ENCODE measurements at regions not wholly inside any gene's neighbourhood (a gene's known extent, or its start where the extent isn't known, plus 50 kb on each side); places are given as distances from the start of the nearest gene placed in this dataset.

- peak overlapping the region in 1 of 2 donors; percentile 11 for H3K4me3 ChIP-seq (ENCODE audit: low read depth in 1 of 2, low read length in 2 of 2)
- H3K4me1 ChIP-seq (ENCODE audit: insufficient read depth, low read length): peaks cover 12% of the 10 kb centered on the region
- no peak overlapping the region for H3K27ac ChIP-seq (ENCODE audit: low read depth, low read length)
- H3K36me3 ChIP-seq (ENCODE audit: insufficient read depth, low read length): no peaks in the 10 kb centered on the region
- no peaks in the 10 kb centered on the region for H3K27me3 ChIP-seq (ENCODE audit: control insufficient read depth in 1 of 2, insufficient read depth in 2 of 2, low read length in 2 of 2)
- H3K9me3 ChIP-seq (ENCODE audit: low read length): no peaks in the 10 kb centered on the region
- no peak overlapping the region for H3K9ac ChIP-seq (ENCODE audit: low read length)
These were observed 355.4 kb upstream of the SLC24A2 start for GRCh38 chr9:20144197-20144596.

DNA sequence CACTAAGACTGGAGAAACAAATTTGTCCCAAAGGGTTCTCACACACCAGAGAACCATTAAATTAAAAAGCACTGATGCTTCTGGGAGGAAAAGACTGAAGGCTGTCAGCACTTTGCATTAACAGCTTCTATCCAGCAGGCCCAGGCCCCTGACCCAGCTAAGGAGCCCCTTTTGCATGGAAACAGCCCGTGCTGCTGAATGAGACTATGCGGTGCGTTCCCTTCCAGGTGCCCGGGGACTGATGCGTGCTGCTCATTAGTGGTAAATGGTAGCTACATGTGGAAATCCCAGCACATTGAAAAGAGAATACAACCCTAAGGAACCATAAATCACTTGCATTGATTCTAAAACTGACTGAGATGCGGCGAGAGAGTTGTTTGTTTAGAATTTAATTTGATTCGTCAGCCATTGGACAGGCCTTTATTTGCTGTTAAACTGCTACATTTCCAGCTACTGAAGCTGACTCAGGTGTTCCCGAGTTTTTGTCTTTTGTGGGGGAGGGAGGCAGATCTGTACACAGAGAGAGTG lies 351.0 kb upstream of the SLC24A2 start:
- no peak overlapping the region for H3K27ac ChIP-seq (ENCODE audit: low read depth, low read length)
- no peaks in the 10 kb centered on the region for H3K27me3 ChIP-seq (ENCODE audit: control insufficient read depth in 1 of 2, insufficient read depth in 2 of 2, low read length in 2 of 2)
- H3K9me3 ChIP-seq (ENCODE audit: low read length): no peaks in the 10 kb centered on the region
- no peaks in the 10 kb centered on the region for H3K36me3 ChIP-seq (ENCODE audit: insufficient read depth, low read length)
- peaks cover 11% of the 10 kb centered on the region for H3K4me1 ChIP-seq (ENCODE audit: insufficient read depth, low read length)
- no peak overlapping the region for H3K9ac ChIP-seq (ENCODE audit: low read length)
- no peak overlapping the region for H3K4me3 ChIP-seq (ENCODE audit: low read depth in 1 of 2, low read length in 2 of 2)

- peaks cover under 1% of the 10 kb centered on the region for H3K4me1 ChIP-seq (ENCODE audit: insufficient read depth, low read length)
- no peaks in the 10 kb centered on the region for H3K9me3 ChIP-seq (ENCODE audit: low read length)
- H3K4me3 ChIP-seq (ENCODE audit: low read depth in 1 of 2, low read length in 2 of 2): no peak overlapping the region
- H3K9ac ChIP-seq (ENCODE audit: low read length): no peak overlapping the region
- H3K27me3 ChIP-seq (ENCODE audit: control insufficient read depth in 1 of 2, insufficient read depth in 2 of 2, low read length in 2 of 2): no peaks in the 10 kb centered on the region
- no peaks in the 10 kb centered on the region for H3K36me3 ChIP-seq (ENCODE audit: insufficient read depth, low read length)
- no peak overlapping the region for H3K27ac ChIP-seq (ENCODE audit: low read depth, low read length)
These were observed 350.0 kb upstream of the SLC24A2 start for GRCh38 chr9:20138841-20139240.

DNA sequence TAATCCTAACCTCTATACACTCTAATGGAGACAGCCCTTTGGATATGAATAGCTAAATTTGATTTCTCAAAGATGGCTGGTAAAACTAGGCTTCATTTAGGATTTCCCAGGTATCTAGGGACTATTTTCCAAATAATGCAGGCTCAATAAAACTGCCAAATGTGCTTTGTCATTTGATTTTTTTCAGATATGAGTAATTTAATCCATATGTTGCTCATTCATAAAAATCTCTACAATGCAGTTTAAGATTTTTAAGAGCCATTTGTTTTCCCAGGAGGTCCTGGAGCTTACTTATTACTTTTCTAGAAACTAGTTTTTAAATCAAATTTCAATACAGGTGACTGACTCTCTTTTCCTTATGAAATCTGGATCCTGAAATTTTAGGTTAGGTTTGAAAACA lies 349.3 kb upstream of the SLC24A2 start:
- H3K9me3 ChIP-seq (ENCODE audit: low read length): no peaks in the 10 kb centered on the region
- H3K4me3 ChIP-seq (ENCODE audit: low read depth in 1 of 2, low read length in 2 of 2): no peak overlapping the region
- H3K9ac ChIP-seq (ENCODE audit: low read length): no peak overlapping the region
- H3K4me1 ChIP-seq (ENCODE audit: insufficient read depth, low read length): no peaks in the 10 kb centered on the region
- no peak overlapping the region for H3K27ac ChIP-seq (ENCODE audit: low read depth, low read length)
- no peaks in the 10 kb centered on the region for H3K27me3 ChIP-seq (ENCODE audit: control insufficient read depth in 1 of 2, insufficient read depth in 2 of 2, low read length in 2 of 2)
- no peaks in the 10 kb centered on the region for H3K36me3 ChIP-seq (ENCODE audit: insufficient read depth, low read length)

- no peak overlapping the region for H3K4me3 ChIP-seq (ENCODE audit: low read depth in 1 of 2, low read length in 2 of 2)
These were observed 348.6 kb upstream of the SLC24A2 start for GRCh38 chr9:20137425-20137824.

DNA sequence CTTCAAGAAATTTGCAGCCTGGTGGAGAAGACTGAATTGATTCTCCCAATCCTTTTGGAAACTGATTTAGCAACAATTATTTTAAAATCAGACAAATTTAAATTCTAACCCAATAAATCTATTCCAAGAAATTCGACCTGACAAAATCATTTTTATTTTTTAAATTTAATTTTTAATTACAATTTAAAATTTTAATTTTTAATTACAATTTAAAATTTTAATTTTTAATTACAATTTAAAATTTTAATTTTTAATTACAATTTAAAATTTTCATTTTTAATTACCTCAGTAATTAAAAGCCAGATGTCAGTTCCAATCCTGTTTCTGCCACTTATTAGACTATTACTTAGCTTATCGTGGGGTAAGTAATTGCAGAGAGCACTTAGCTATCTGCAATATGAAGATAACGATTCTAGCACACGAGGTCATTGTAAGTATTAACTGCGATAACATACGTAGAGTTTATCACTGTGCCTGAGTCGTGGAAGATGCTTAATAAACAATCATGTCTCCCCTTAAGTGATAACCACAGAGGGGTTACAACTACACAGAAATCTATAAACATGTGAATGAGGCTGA lies 346.4 kb upstream of the SLC24A2 start:
- Histone ChIP-seq H3K4me3 (ENCODE audit: low read depth in 1 of 2, low read length in 2 of 2) (no peak overlapping the region), H3K36me3 (ENCODE audit: insufficient read depth, low read length) (no peaks in the 10 kb centered on the region), H3K27me3 (ENCODE audit: control insufficient read depth in 1 of 2, insufficient read depth in 2 of 2, low read length in 2 of 2) (no peaks in the 10 kb centered on the region), H3K27ac (ENCODE audit: low read depth, low read length) (no peak overlapping the region), H3K9me3 (ENCODE audit: low read length) (no peaks in the 10 kb centered on the region), H3K4me1 (ENCODE audit: insufficient read depth, low read length) (no peaks in the 10 kb centered on the region), H3K9ac (ENCODE audit: low read length) (no peak overlapping the region)

More at GRCh38 chr9:20137425-20137824, 348.6 kb upstream of the SLC24A2 start:
- Histone ChIP-seq H3K36me3 (ENCODE audit: insufficient read depth, low read length) (no peaks in the 10 kb centered on the region), H3K9me3 (ENCODE audit: low read length) (no peaks in the 10 kb centered on the region), H3K27ac (ENCODE audit: low read depth, low read length) (no peak overlapping the region), H3K27me3 (ENCODE audit: control insufficient read depth in 1 of 2, insufficient read depth in 2 of 2, low read length in 2 of 2) (no peaks in the 10 kb centered on the region), H3K9ac (ENCODE audit: low read length) (no peak overlapping the region), H3K4me1 (ENCODE audit: insufficient read depth, low read length) (no peaks in the 10 kb centered on the region)

DNA sequence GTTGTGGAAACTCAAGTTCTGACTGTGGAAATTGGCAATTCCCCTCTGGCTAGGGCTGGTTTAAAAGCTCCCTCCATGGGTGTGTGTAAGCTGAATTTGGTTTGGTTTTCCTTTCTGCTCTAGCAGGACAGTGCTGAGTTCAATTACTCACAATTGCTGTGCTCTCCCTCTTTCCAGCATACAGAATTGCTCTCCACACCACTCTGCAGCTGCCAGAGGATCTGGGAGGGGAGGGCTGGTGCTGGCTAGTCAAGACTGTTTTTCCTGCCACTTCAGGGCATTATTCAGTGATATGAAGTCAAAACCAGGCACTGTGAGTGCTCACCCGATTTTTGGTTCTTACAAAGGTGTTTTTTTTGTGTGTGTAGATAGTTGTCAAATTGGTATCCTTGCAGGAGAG lies 336.9 kb upstream of the SLC24A2 start:
- Histone ChIP-seq H3K27ac (ENCODE audit: low read depth, low read length) (no peak overlapping the region), H3K27me3 (ENCODE audit: control insufficient read depth in 1 of 2, insufficient read depth in 2 of 2, low read length in 2 of 2) (no peaks in the 10 kb centered on the region), H3K36me3 (ENCODE audit: insufficient read depth, low read length) (no peaks in the 10 kb centered on the region), H3K4me1 (ENCODE audit: insufficient read depth, low read length) (no peaks in the 10 kb centered on the region), H3K9ac (ENCODE audit: low read length) (no peak overlapping the region), H3K4me3 (ENCODE audit: low read depth in 1 of 2, low read length in 2 of 2) (no peak overlapping the region), H3K9me3 (ENCODE audit: low read length) (no peaks in the 10 kb centered on the region)

GRCh38 chr9:20119566-20119965 lies 330.7 kb upstream of the SLC24A2 start:
- Histone ChIP-seq H3K36me3 (ENCODE audit: insufficient read depth, low read length) (no peaks in the 10 kb centered on the region), H3K4me3 (ENCODE audit: low read depth in 1 of 2, low read length in 2 of 2) (no peak overlapping the region), H3K27me3 (ENCODE audit: control insufficient read depth in 1 of 2, insufficient read depth in 2 of 2, low read length in 2 of 2) (no peaks in the 10 kb centered on the region), H3K27ac (ENCODE audit: low read depth, low read length) (no peak overlapping the region), H3K9me3 (ENCODE audit: low read length) (no peaks in the 10 kb centered on the region), H3K9ac (ENCODE audit: low read length) (no peak overlapping the region), H3K4me1 (ENCODE audit: insufficient read depth, low read length) (no peaks in the 10 kb centered on the region)

- H3K9ac ChIP-seq (ENCODE audit: low read length): no peak overlapping the region
- no peaks in the 10 kb centered on the region for H3K4me1 ChIP-seq (ENCODE audit: insufficient read depth, low read length)
- no peak overlapping the region for H3K4me3 ChIP-seq (ENCODE audit: low read depth in 1 of 2, low read length in 2 of 2)
- H3K27ac ChIP-seq (ENCODE audit: low read depth, low read length): no peak overlapping the region
- no peaks in the 10 kb centered on the region for H3K9me3 ChIP-seq (ENCODE audit: low read length)
- no peaks in the 10 kb centered on the region for H3K27me3 ChIP-seq (ENCODE audit: control insufficient read depth in 1 of 2, insufficient read depth in 2 of 2, low read length in 2 of 2)
- no peaks in the 10 kb centered on the region for H3K36me3 ChIP-seq (ENCODE audit: insufficient read depth, low read length)
These were observed 329.1 kb upstream of the SLC24A2 start for GRCh38 chr9:20117986-20118385.

DNA sequence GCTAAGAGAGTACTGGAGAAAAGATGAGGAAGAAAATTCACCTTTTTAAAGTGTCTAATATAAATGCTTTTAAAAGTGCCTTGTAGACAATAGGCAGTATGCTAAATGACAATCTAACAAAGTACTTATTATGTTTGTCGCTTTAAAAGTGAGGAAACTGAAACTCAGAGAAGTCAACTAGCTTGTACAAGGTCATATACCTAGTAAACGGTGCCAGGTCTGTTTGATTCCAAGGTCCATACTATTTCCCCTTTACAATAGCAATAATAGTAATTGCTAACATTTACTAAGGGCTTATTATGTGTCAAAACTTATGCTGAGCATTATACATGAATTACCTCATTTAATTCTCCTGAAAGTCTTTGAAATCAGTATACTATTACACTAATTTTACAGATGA lies 328.6 kb upstream of the SLC24A2 start:
- no peak overlapping the region for H3K27ac ChIP-seq (ENCODE audit: low read depth, low read length)
- H3K36me3 ChIP-seq (ENCODE audit: insufficient read depth, low read length): no peaks in the 10 kb centered on the region
- H3K9me3 ChIP-seq (ENCODE audit: low read length): no peaks in the 10 kb centered on the region
- no peaks in the 10 kb centered on the region for H3K4me1 ChIP-seq (ENCODE audit: insufficient read depth, low read length)
- H3K9ac ChIP-seq (ENCODE audit: low read length): no peak overlapping the region
- H3K4me3 ChIP-seq (ENCODE audit: low read depth in 1 of 2, low read length in 2 of 2): no peak overlapping the region
- H3K27me3 ChIP-seq (ENCODE audit: control insufficient read depth in 1 of 2, insufficient read depth in 2 of 2, low read length in 2 of 2): no peaks in the 10 kb centered on the region

DNA sequence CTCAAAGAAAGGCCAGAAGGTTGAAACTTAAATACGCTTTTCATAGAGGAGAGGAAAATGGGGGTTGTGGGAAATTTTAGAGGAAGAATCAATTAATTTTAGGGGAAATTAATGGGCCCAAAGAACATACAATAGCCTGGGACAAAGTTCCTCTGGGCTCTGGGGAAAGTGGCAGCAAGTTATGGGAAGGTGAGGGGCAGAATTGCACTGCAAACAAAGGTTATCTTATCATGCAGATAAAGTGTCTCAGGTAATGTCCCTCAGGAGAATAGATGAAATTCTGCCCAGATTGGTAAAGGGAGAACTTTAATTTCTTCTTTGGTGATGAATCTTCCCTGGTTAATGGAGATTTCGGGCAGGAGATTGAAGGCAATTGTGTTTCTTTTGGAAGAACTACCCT lies 326.1 kb upstream of the SLC24A2 start:
- no peak overlapping the region for H3K9ac ChIP-seq (ENCODE audit: low read length)
- no peak overlapping the region for H3K27ac ChIP-seq (ENCODE audit: low read depth, low read length)
- H3K4me3 ChIP-seq (ENCODE audit: low read depth in 1 of 2, low read length in 2 of 2): no peak overlapping the region
- H3K36me3 ChIP-seq (ENCODE audit: insufficient read depth, low read length): no peaks in the 10 kb centered on the region
- H3K4me1 ChIP-seq (ENCODE audit: insufficient read depth, low read length): no peaks in the 10 kb centered on the region
- no peaks in the 10 kb centered on the region for H3K9me3 ChIP-seq (ENCODE audit: low read length)
- H3K27me3 ChIP-seq (ENCODE audit: control insufficient read depth in 1 of 2, insufficient read depth in 2 of 2, low read length in 2 of 2): no peaks in the 10 kb centered on the region

DNA sequence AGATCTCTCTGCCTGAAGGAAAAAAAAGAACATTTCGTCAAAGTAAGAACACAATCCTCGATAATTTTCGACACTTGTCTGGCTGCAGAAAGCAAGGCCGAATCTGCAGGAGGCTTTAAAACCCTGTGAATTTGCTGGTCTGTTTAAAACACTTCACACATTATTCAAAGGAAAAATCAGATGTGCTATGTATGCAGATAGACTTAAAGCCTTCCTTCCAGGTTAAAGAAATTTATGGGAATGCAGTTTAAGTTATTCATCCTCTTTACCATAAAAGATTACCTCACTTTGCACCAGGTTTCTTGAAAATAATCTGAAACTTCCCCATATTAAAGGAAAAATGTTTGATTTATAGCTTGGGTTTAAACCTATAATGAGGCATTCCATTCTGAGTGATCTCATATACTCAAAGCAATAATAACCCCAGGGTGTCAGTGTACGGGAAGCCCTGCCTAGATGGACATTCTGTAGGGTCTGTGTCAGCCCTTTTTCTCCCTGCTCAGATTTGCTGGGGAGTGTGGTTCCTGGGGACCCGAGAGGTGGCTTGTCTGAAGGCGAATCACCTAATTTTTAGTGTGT lies 323.5 kb upstream of the SLC24A2 start:
- no peaks in the 10 kb centered on the region for H3K27me3 ChIP-seq (ENCODE audit: control insufficient read depth in 1 of 2, insufficient read depth in 2 of 2, low read length in 2 of 2)
- no peak overlapping the region for H3K4me3 ChIP-seq (ENCODE audit: low read depth in 1 of 2, low read length in 2 of 2)
- H3K36me3 ChIP-seq (ENCODE audit: insufficient read depth, low read length): no peaks in the 10 kb centered on the region
- no peak overlapping the region for H3K27ac ChIP-seq (ENCODE audit: low read depth, low read length)
- no peak overlapping the region for H3K9ac ChIP-seq (ENCODE audit: low read length)
- H3K9me3 ChIP-seq (ENCODE audit: low read length): no peaks in the 10 kb centered on the region
- no peaks in the 10 kb centered on the region for H3K4me1 ChIP-seq (ENCODE audit: insufficient read depth, low read length)
